ENCODE measurements at regions not wholly inside any gene's neighbourhood (a gene's known extent, or its start where the extent isn't known, plus 50 kb on each side); places are given as distances from the start of the nearest gene placed in this dataset.
"Not testable (repeated sequence)": the region's sequence is repeated elsewhere in the genome, so short reads cannot be mapped to it uniquely, and the experiment has no call there.

DNA sequence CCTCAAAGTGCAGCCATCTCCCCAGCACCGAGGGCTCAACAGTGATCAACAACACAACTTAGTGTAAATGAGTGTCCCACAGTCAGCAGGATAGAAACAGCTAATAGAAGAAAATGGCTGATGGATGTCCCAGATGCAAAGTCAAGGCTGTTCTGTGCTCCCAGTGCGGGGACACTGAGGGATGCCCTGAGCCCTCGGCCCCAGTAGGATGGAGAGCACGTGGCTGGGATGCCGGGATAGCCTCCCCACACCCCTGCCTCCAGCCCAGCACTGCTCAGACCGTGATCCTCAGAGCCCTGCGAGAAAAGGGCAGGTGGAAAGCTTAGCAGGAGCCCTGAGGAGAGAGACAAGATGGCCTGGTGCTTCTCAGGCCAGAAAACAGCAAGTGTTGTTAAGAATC is 243.9 kb upstream of the TCERG1L start:
- Histone ChIP-seq H3K27me3 (peaks cover 0 to 50% (median 4%) of the 10 kb centered on the region in 4 donors), H3K4me3 (no peak overlapping the region), H3K27ac (replicated peaks in 1 of 4) (no peak overlapping the region), H3K9me3 (no peaks in the 10 kb centered on the region), H3K4me1 (no peaks in the 10 kb centered on the region), H3K36me3 (no peaks in the 10 kb centered on the region)
- no peak for DNase-seq (ENCODE audit: extremely low spot score)
- TF ChIP-seq POLR2AphosphoS5 (IDR thresholded peaks at IDR 0.05) (no peak), EP300 (IDR thresholded peaks at IDR 0.05) (no peak)
- intact Hi-C loops (cut with DNase I) = no loop called here
- WGBS = 72% methylated on average over 6 of the region's 7 CpGs

DNA sequence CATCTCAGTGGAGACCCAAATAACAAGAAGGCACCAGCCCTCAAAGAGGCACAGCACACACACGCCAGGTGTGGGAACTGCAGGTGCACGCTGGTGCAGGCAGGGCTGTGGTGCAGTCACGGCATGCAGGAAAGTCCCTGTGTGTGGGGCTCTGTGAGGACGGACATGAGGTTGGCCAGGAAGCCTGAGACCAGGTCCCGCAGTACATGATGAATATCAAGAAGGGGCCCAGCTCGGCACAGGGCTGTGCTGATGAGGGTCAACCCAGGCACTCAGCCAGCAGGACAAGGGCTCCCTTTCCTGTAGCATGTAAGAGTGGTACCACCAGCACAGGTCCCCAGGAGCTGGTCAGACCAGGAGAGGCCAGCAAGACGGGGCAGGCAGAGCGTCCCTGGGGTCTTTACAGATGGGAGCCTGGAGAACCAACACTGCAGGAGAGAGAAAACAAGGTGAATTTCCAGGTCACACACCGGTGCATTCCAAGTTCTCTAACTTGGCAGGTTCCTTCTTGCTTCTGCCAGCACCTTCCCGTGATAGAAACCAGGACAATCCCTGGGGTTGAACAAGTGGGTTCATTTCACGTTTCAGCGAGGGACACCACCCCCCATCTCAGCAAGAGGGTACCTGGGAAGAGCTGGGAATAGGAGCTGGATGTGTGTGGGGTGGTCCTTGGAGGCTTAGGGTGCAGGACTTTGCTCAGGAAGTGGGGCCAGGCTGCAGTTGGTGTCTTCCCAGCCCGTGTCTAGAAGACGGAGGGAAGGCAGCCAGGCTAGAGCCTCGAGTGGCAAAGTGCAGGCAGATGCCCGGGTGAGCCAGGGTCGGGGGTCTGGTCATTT is 244.8 kb upstream of the TCERG1L start:
- no peak for DNase-seq (ENCODE audit: extremely low spot score)
- intact Hi-C loops (cut with DNase I) = no loop called here

DNA sequence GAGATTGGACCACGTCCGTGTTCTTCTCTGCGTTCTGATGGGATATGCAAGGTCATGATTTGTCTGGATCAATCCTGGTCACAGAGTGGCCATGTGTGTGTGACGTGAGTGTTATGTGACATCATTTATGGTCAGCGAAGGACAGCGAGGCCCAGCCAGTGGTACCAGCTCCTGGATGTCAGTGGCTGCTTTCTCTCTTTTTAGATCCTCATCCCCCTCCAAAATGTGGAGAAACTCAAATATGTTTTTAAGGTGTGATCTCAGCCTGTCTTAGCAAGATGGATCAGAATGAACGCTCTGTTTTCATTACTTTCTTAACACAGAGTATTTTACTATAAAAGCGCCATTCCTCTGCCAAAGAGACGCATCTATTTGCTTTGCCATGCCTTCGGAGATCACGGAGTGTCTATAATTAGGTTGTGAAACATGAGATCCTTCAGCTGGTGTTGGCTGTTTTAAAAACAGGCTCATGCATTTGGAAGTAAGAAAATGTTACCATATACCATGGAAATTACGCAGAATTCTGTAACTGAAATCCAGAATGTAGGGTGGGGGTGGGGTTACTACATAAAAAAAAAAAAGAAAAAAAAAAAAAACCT is 245.5 kb upstream of the TCERG1L start:
- no peak overlapping the region for H3K4me3 ChIP-seq
- WGBS = 54% methylated on average over 12 of the region's 12 CpGs
- TF ChIP-seq POLR2A (IDR thresholded peaks at IDR 0.05; ENCODE audit: low read depth) = no peak
- TF ChIP-seq POLR2AphosphoS5 (IDR thresholded peaks at IDR 0.05) = no peak
- TF ChIP-seq, protein P1, sequence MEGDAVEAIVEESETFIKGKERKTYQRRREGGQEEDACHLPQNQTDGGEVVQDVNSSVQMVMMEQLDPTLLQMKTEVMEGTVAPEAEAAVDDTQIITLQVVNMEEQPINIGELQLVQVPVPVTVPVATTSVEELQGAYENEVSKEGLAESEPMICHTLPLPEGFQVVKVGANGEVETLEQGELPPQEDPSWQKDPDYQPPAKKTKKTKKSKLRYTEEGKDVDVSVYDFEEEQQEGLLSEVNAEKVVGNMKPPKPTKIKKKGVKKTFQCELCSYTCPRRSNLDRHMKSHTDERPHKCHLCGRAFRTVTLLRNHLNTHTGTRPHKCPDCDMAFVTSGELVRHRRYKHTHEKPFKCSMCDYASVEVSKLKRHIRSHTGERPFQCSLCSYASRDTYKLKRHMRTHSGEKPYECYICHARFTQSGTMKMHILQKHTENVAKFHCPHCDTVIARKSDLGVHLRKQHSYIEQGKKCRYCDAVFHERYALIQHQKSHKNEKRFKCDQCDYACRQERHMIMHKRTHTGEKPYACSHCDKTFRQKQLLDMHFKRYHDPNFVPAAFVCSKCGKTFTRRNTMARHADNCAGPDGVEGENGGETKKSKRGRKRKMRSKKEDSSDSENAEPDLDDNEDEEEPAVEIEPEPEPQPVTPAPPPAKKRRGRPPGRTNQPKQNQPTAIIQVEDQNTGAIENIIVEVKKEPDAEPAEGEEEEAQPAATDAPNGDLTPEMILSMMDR (IDR thresholded peaks at IDR 0.05) = no peak
- TF ChIP-seq EP300 (IDR thresholded peaks at IDR 0.05) = no peak
- no peaks in the 10 kb centered on the region for H3K9me3 ChIP-seq
- H3K4me1 ChIP-seq = no peaks in the 10 kb centered on the region
- H3K36me3 ChIP-seq = no peaks in the 10 kb centered on the region
- H3K27me3 ChIP-seq = peaks cover 0 to 56% (median 8%) of the 10 kb centered on the region in 4 donors
- no peak for DNase-seq (ENCODE audit: extremely low spot score)
- H3K27ac ChIP-seq (replicated peaks in 1 of 4) = no peak overlapping the region
- intact Hi-C loops (cut with DNase I) = no loop called here

More for the DNA sequence above, 244.8 kb upstream of the TCERG1L start:
- no peaks in the 10 kb centered on the region for H3K4me1 ChIP-seq
- 61% methylated on average over 16 of the region's 17 CpGs for WGBS
- H3K27me3 ChIP-seq = peaks cover 0 to 55% (median 4%) of the 10 kb centered on the region in 4 donors
- H3K9me3 ChIP-seq = no peaks in the 10 kb centered on the region
- H3K4me3 ChIP-seq = no peak overlapping the region
- no peak overlapping the region for H3K27ac ChIP-seq (replicated peaks in 1 of 4)
- H3K36me3 ChIP-seq = no peaks in the 10 kb centered on the region
- TF ChIP-seq EP300 (IDR thresholded peaks at IDR 0.05) (no peak), POLR2A (IDR thresholded peaks at IDR 0.05; ENCODE audit: low read depth) (no peak), POLR2AphosphoS5 (IDR thresholded peaks at IDR 0.05) (no peak)
- TF ChIP-seq, protein P1 (IDR thresholded peaks at IDR 0.05) = no peak

DNA sequence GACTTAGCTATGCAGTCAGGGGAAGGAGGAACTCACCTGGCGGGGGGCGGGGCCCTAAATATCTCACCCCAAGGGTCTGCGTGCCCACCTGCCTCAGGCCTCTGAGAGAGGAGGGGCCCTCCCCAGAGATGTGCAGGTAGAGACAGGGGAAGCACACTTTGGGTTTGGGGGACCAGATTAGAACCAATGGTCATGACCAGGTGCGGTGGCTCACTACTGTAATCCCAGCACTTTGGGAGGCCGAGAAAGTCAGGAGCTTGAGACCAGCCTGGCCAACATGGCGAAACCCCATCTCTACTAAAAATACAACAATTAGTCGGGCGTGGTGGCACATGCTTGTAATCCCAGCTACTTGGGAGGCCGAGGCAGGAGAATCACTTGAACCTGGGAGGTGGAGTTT is 246.4 kb upstream of the TCERG1L start:
- H3K4me3 ChIP-seq; DNase-seq (ENCODE audit: extremely low spot score); H3K27ac ChIP-seq (replicated peaks in 1 of 4); H3K9me3 ChIP-seq; H3K36me3 ChIP-seq; H3K4me1 ChIP-seq; intact Hi-C loops (cut with DNase I): not testable (repeated sequence)
- WGBS = 86% methylated on average over 9 of the region's 9 CpGs
- peaks cover 0 to 59% (median 8%) of the 10 kb centered on the region in 4 donors for H3K27me3 ChIP-seq

DNA sequence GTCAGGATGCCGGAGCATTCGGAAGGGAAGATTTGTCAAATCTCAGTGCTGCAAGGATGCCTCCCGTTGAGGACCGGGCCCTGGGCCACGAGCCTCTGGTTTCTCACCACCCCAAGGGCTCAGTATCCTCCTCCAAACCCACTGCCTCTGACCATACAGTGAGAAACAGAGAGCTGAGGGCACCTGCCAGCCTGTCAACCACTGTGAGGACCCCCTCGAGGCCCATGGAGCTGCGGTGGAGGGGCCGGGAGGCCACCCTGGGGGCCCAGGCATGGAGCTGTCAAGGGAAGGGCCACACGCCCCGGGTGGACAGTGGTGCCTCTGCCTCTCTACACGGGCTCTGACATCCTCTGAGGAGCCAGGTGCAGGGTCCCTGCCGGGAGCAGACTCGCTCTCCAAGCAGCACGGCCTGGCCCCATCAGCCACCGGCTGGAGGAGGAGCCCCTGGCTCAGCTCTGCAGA is 248.0 kb upstream of the TCERG1L start:
- no peak overlapping the region for H3K27ac ChIP-seq (replicated peaks in 1 of 4)
- peaks cover 0 to 5% (median 2%) of the 10 kb centered on the region in 4 donors for H3K9me3 ChIP-seq
- TF ChIP-seq EP300 (IDR thresholded peaks at IDR 0.05) (no peak), POLR2A (IDR thresholded peaks at IDR 0.05; ENCODE audit: low read depth) (no peak), POLR2AphosphoS5 (IDR thresholded peaks at IDR 0.05) (no peak)
- TF ChIP-seq, protein P1 (IDR thresholded peaks at IDR 0.05) = no peak
- peaks cover 0 to 70% (median 8%) of the 10 kb centered on the region in 4 donors for H3K27me3 ChIP-seq
- no peak for DNase-seq (ENCODE audit: extremely low spot score)
- H3K4me1 ChIP-seq = no peaks in the 10 kb centered on the region
- H3K4me3 ChIP-seq = no peak overlapping the region
- intact Hi-C loops (cut with DNase I) = no loop called here
- WGBS = 73% methylated on average over 12 of the region's 15 CpGs
- H3K36me3 ChIP-seq = no peaks in the 10 kb centered on the region
